Right hindlimb (tissue), 1 donor: ENCODE measurements at regions not wholly inside any gene's neighbourhood (a gene's known extent, or its start where the extent isn't known, plus 50 kb on each side); places are given as distances from the start of the nearest gene placed in this dataset.

ENCODE experiments used
- DNase-seq: peaks from one replicate; pipeline ENCODE4 v3.0.0-alpha.2; 2018

- no peak for DNase-seq
Measured at GRCh38 chr12:111067498-111067897, 147.1 kb upstream of the MYL2 start.

GRCh38 chr12:111066744-111067437, 146.5 kb upstream of the MYL2 start:
- DNase-seq: no peak

- DNase-seq: no peak
Measured at GRCh38 chr12:111064982-111065381, 144.6 kb upstream of the MYL2 start.

- DNase-seq: no peak
Measured at GRCh38 chr12:111064154-111064553, 143.8 kb upstream of the MYL2 start.

- no peak for DNase-seq
Measured at GRCh38 chr12:111063295-111064026, 143.1 kb upstream of the MYL2 start.

- no peak for DNase-seq
Measured at GRCh38 chr12:111057701-111058425, 137.5 kb upstream of the MYL2 start.

- DNase-seq: no peak
Measured at GRCh38 chr12:111056618-111057521, 136.5 kb upstream of the MYL2 start.

GRCh38 chr12:111055181-111055880, 135.0 kb upstream of the MYL2 start:
- DNase-seq: no peak

- DNase-seq: no peak
Measured at GRCh38 chr12:111048991-111049390, 128.6 kb upstream of the MYL2 start.

- DNase-seq: no peak
Measured at GRCh38 chr12:111046896-111047295, 126.5 kb upstream of the MYL2 start.

- DNase-seq: no peak
Measured at GRCh38 chr12:111045941-111046340, 125.6 kb upstream of the MYL2 start.

- no peak for DNase-seq
Measured at GRCh38 chr12:111041091-111041490, 120.7 kb upstream of the MYL2 start.

GRCh38 chr12:111040690-111041089, 120.3 kb upstream of the MYL2 start:
- no peak for DNase-seq

GRCh38 chr12:111038941-111039340, 118.6 kb upstream of the MYL2 start:
- DNase-seq: no peak

GRCh38 chr12:111038077-111038476, 117.7 kb upstream of the MYL2 start:
- DNase-seq: no peak

GRCh38 chr12:111037047-111037446, 116.7 kb upstream of the MYL2 start:
- no peak for DNase-seq

- DNase-seq: no peak
Measured at GRCh38 chr12:111035578-111036301, 115.4 kb upstream of the MYL2 start.

GRCh38 chr12:111034886-111035577, 114.7 kb upstream of the MYL2 start:
- no peak for DNase-seq

- no peak for DNase-seq
Measured at GRCh38 chr12:111034083-111034885, 113.9 kb upstream of the MYL2 start, which contains the start of gene CUX2. CUX2 (plus strand) TSS chr12:111034165.
